GM12878 (cell line): ENCODE measurements at regions not wholly inside any gene's neighbourhood (a gene's known extent, or its start where the extent isn't known, plus 50 kb on each side); places are given as distances from the start of the nearest gene placed in this dataset.

Source experiments
- ATAC-seq: fragments of 200-7000 bp; cut with Tn5 transposase; 3 replicates; pipeline ENCODE4 v1.9.1; 2020; ENCODE audit warnings: mild to moderate bottlenecking, moderate library complexity
- BruUV-seq: library from RNA; stranded (reverse); fragments of 400-500 nt; replicated peaks from 2 replicates; lab custom pipeline; 2021; lab: Mats Ljungman, UMichigan
- CTCF ChIA-PET: fragments of 300-600 bp; sonication (Branson Sonifier 250); formaldehyde crosslinking; extraction: SDS; loops from one replicate; lab custom pipeline; 2021; ENCODE audit warnings: inconsistent platforms; lab: Yijun Ruan, JAX
- POLR2A ChIA-PET: fragments of 350-600 bp; formaldehyde crosslinking; extraction: SDS; loops from one replicate; lab custom pipeline; 2021; ENCODE audit warnings: inconsistent platforms; lab: Charles Lee
- RAD21 ChIA-PET: fragments of 300-600 bp; sonication (Branson Sonifier 250); formaldehyde crosslinking; loops from one replicate; lab custom pipeline; 2023; ENCODE audit warnings: antibody characterized with exemption; ENCODE audit not compliant: unreplicated experiment; lab: Charles Lee
- SMC1A ChIA-PET: fragments of 300-600 bp; sonication (Branson Sonifier 250); formaldehyde crosslinking; loops from one replicate; lab custom pipeline; 2023; ENCODE audit not compliant: unreplicated experiment, uncharacterized antibody; lab: Charles Lee
- DNase-seq: peaks from one replicate; pipeline ENCODE4 v3.0.0-alpha.2; 2011; ENCODE audit warnings: low read depth, low spot score
- FAIRE-seq: peaks from 3 replicates; lab custom pipeline; 2011; peaks lifted over from hg19 to GRCh38; lab: Jason Lieb, UNC
- H2AFZ ChIP-seq: 2 replicates; pipeline ENCODE4 v1.6.0; 2011; ENCODE audit warnings: low read depth, low read length, control low read depth; ENCODE audit not compliant: control insufficient read depth
- H3K27ac ChIP-seq: 2 replicates; pipeline ENCODE4 v1.5.1; 2011; ENCODE audit warnings: control low read depth; ENCODE audit not compliant: control insufficient read depth, insufficient read depth
- H3K27me3 ChIP-seq, 2 experiments: replicated peaks in 1 of 2; 2 replicates each; pipeline versions ENCODE4 v1.6.0 to v1.6.1; 2011; ENCODE audit warnings: low read length in 1 of 2; ENCODE audit not compliant: control insufficient read depth in 2 of 2, insufficient read depth in 2 of 2
- H3K36me3 ChIP-seq, 2 experiments: 2 replicates each; pipeline ENCODE4 v1.5.1; 2011; ENCODE audit warnings: low read length in 1 of 2; ENCODE audit not compliant: control insufficient read depth in 2 of 2, insufficient read depth in 2 of 2
- H3K4me1 ChIP-seq: 2 replicates; pipeline ENCODE4 v1.6.1; 2011; ENCODE audit warnings: mild to moderate bottlenecking, low read length, moderate library complexity, mixed read lengths; ENCODE audit not compliant: control insufficient read depth, insufficient read depth
- H3K4me2 ChIP-seq: 2 replicates; pipeline ENCODE4 v1.6.0; 2011; ENCODE audit warnings: control low read depth; ENCODE audit not compliant: control insufficient read depth, insufficient read depth
- H3K4me3 ChIP-seq: fragments of 200-600 bp; sonication (generic); 2 replicates; pipeline ENCODE4 v1.5.1; 2016
- H3K79me2 ChIP-seq: 2 replicates; pipeline ENCODE4 v1.6.0; 2011; ENCODE audit warnings: low read length; ENCODE audit not compliant: control insufficient read depth, insufficient read depth
- H3K9ac ChIP-seq: 2 replicates; pipeline ENCODE4 v1.8.0; 2011; ENCODE audit warnings: low read length, control low read depth, mixed read lengths; ENCODE audit not compliant: control insufficient read depth, insufficient read depth
- H3K9me3 ChIP-seq: replicated peaks from 3 replicates; pipeline ENCODE4 v1.5.1; 2011; ENCODE audit warnings: mild to moderate bottlenecking, low read length; ENCODE audit not compliant: control insufficient read depth, insufficient read depth
- H4K20me1 ChIP-seq: 2 replicates; pipeline ENCODE4 v1.6.0; 2011; ENCODE audit not compliant: control insufficient read depth, insufficient read depth
- BHLHE40 ChIP-seq, 2 experiments: fragments of 450-650 bp in 1 of 2; IDR thresholded peaks; 2 replicates each; pipeline ENCODE4 v1.6.1; 2011 to 2017; ENCODE audit warnings: low read depth in 2 of 2, borderline replicate concordance in 1 of 2, improper control_type of control experiment in 1 of 2, low read length in 1 of 2, mild to moderate bottlenecking in 1 of 2
- CHD1 ChIP-seq: IDR thresholded peaks from 2 replicates; pipeline ENCODE4 v1.6.1; 2012; ENCODE audit warnings: low read depth, low read length, improper control_type of control experiment
- CHD4 ChIP-seq: fragments of 200-600 bp; sonication (generic); IDR thresholded peaks from 2 replicates; pipeline ENCODE4 v1.6.1; 2016; ENCODE audit warnings: mild to moderate bottlenecking
- CREB1 ChIP-seq: IDR thresholded peaks from 2 replicates; pipeline ENCODE4 v1.6.1; 2012; ENCODE audit warnings: low read depth, mild to moderate bottlenecking, inconsistent platforms
- DPF2 ChIP-seq: fragments of 450-650 bp; IDR thresholded peaks from 2 replicates; pipeline ENCODE4 v1.6.1; 2017; ENCODE audit warnings: mild to moderate bottlenecking
- ETV6 ChIP-seq, 2 experiments: fragments of 450-650 bp in 1 of 2; IDR thresholded peaks in 1 of 2; conservative IDR thresholded peaks in 1 of 2; 2 replicates each; pipeline ENCODE4 v1.6.1; 2014; ENCODE audit warnings: antibody characterized with exemption in 1 of 2, borderline replicate concordance in 1 of 2, low read depth in 1 of 2, mild to moderate bottlenecking in 1 of 2, moderate library complexity in 1 of 2
- FOS ChIP-seq: IDR thresholded peaks from 3 replicates; pipeline ENCODE4 v1.6.1; 2011; ENCODE audit warnings: borderline replicate concordance; ENCODE audit not compliant: insufficient read length; ENCODE audit errors: extremely low read depth
- IRF3 ChIP-seq: fragments of 450-650 bp; IDR thresholded peaks from 2 replicates; pipeline ENCODE4 v1.6.1; 2014; ENCODE audit warnings: mild to moderate bottlenecking
- MEF2A ChIP-seq: IDR thresholded peaks from 2 replicates; pipeline ENCODE4 v1.6.1; 2011; ENCODE audit warnings: low read depth, mild to moderate bottlenecking, low read length, moderate library complexity; ENCODE audit not compliant: insufficient read depth
- ZNF622 ChIP-seq: fragments of 450-650 bp; IDR thresholded peaks from 2 replicates; pipeline ENCODE4 v1.6.1; 2017; ENCODE audit warnings: mild to moderate bottlenecking, inconsistent platforms
- ZSCAN29 ChIP-seq: fragments of 450-650 bp; IDR thresholded peaks from 2 replicates; pipeline ENCODE4 v1.6.1; 2017; ENCODE audit warnings: mild to moderate bottlenecking, moderate library complexity
- WGBS: methylation state at CpG from one replicate; pipeline ENCODE4 v1.1.6; 2016; ENCODE audit warnings: low lambda C conversion rate; ENCODE audit not compliant: insufficient replicate concordance, insufficient coverage; ENCODE audit errors: missing lambda C conversion rate; 5-methylcytosine and 5-hydroxymethylcytosine counted together
- in situ Hi-C: fragments of 300-500 bp; cut with MboI; formaldehyde crosslinking; loops from 9 replicates; pipeline ENCODE4 v1.14.3; 2018; ENCODE audit warnings: mixed read lengths
- intact Hi-C: fragments of 100-400 bp; cut with micrococcal nuclease; formaldehyde crosslinking; loops from one replicate; pipeline ENCODE4 v1.14.2; 2022; ENCODE audit not compliant: unreplicated experiment

- intact Hi-C loops (no loop called here), in situ Hi-C loops (no loop called here)
- ChIA-PET CTCF (no interaction called here), SMC1A (no interaction called here), POLR2A (no interaction called here), RAD21 (no interaction called here)
- ATAC-seq, result no peak
- TF ChIP-seq IRF3, result no peak
- TF ChIP-seq FOS, result no peak
- TF ChIP-seq ZNF622, result no peak
- TF ChIP-seq DPF2, result no peak
- no peak for TF ChIP-seq CHD4
- TF ChIP-seq ZSCAN29, result no peak
- TF ChIP-seq CREB1, result no peak
- TF ChIP-seq CHD1, result no peak
- TF ChIP-seq BHLHE40 (IDR thresholded peaks at IDR 0.05; ENCODE audit: borderline replicate concordance in 1 of 2, low read depth in 2 of 2, low read length in 1 of 2), result no peak
- TF ChIP-seq ETV6 (conservative IDR thresholded peaks at IDR 0.05 in 1 of 2, IDR thresholded peaks at IDR 0.05 in 1 of 2; ENCODE audit: borderline replicate concordance in 1 of 2, low read depth in 1 of 2), result no peak
- no peak for TF ChIP-seq MEF2A
- H3K4me2 ChIP-seq, result no peak overlapping the region
- H3K9me3 ChIP-seq, result no peaks in the 10 kb centered on the region; the same call in 2 of the 3 replicates
- no peaks in the 10 kb centered on the region for H4K20me1 ChIP-seq
- H3K36me3 ChIP-seq, result no peaks in the 10 kb centered on the region
- H3K27me3 ChIP-seq, result no peaks in the 10 kb centered on the region
- no peak for DNase-seq
- peaks cover 4% of the 10 kb centered on the region for H3K4me1 ChIP-seq
- BruUV-seq, result no TSS peak
- H3K9ac ChIP-seq, result no peak overlapping the region
- no peak overlapping the region for H3K4me3 ChIP-seq
- H3K79me2 ChIP-seq, result no peaks in the 10 kb centered on the region
- H2AFZ ChIP-seq, result no peak overlapping the region
- 19% methylated on average over 2 of the region's 2 CpGs for WGBS
- no peak overlapping the region for H3K27ac ChIP-seq
- no peak for FAIRE-seq
These were observed 169.5 kb downstream of the KIF20B start for GRCh38 chr10:89870936-89871335.
